ENCODE measurements at regions not wholly inside any gene's neighbourhood (a gene's known extent, or its start where the extent isn't known, plus 50 kb on each side); places are given as distances from the start of the nearest gene placed in this dataset.

GRCh38 chr12:124478416-124478815 is 89.0 kb downstream of the NCOR2 start:
- TF ChIP-seq CTCF (IDR thresholded peaks at IDR 0.05) (no peak), POLR2AphosphoS5 (IDR thresholded peaks at IDR 0.05; ENCODE audit: low read depth, low read length) (no peak), REST (IDR thresholded peaks at IDR 0.05; ENCODE audit: insufficient read depth in 1 of 2, low read depth in 2 of 2, low read length in 1 of 2) (no peak)

Data from Panc1 (cell line).